ENCODE measurements at regions not wholly inside any gene's neighbourhood (a gene's known extent, or its start where the extent isn't known, plus 50 kb on each side); places are given as distances from the start of the nearest gene placed in this dataset.

GRCh38 chr10:83816942-83817341 is 322.4 kb upstream of the GHITM start:
- TF ChIP-seq KDM5A (IDR thresholded peaks at IDR 0.05) (no peak), CTCF (IDR thresholded peaks at IDR 0.05) (no peak), ELK1 (IDR thresholded peaks at IDR 0.05; ENCODE audit: low read depth, low read length) (no peak), POLR2A (IDR thresholded peaks at IDR 0.05; ENCODE audit: low read length) (no peak), MAX (IDR thresholded peaks at IDR 0.05) (no peak), FOSL2 (IDR thresholded peaks at IDR 0.05) (no peak), FOSL2 (CRISPR knock-in tag; IDR thresholded peaks at IDR 0.05) (no peak), USF2 (IDR thresholded peaks at IDR 0.05) (no peak)

Measured in A549 (cell line).